Activated CD4-positive, alpha-beta T cell treated with anti-CD3 and anti-CD28 coated beads, Interleukin-2, amount 10 ng/mL, durations not matched to agents 7 days and 5 days (primary cell): ENCODE measurements at regions not wholly inside any gene's neighbourhood (a gene's known extent, or its start where the extent isn't known, plus 50 kb on each side); places are given as distances from the start of the nearest gene placed in this dataset.
A peak's percentile ranks its signal among the peaks of the same experiment; 100 is the strongest.

Experiments
- CTCF ChIA-PET: fragments of 350-600 bp; sonication (Branson Sonifier 250); formaldehyde crosslinking; loops from one replicate; lab custom pipeline; 2021; ENCODE audit warnings: antibody characterized with exemption; lab: Charles Lee
- POLR2A ChIA-PET: fragments of 350-600 bp; sonication (Branson Sonifier 250); formaldehyde crosslinking; loops from one replicate; lab custom pipeline; 2021; ENCODE audit warnings: antibody characterized with exemption; lab: Charles Lee
- DNase-seq: peaks from one replicate; pipeline ENCODE4 v3.0.0-alpha.2; 2020
- H3K27ac Mint-ChIP-seq: one replicate; pipeline ENCODE4 v1.8.0; 2021; ENCODE audit warnings: mild to moderate bottlenecking, moderate library complexity, mixed read lengths
- H3K27me3 Mint-ChIP-seq: one replicate; pipeline ENCODE4 v1.8.0; 2021; ENCODE audit warnings: mixed read lengths
- H3K36me3 Mint-ChIP-seq: one replicate; pipeline ENCODE4 v1.8.0; 2021; ENCODE audit warnings: low read depth, mixed read lengths
- H3K4me1 Mint-ChIP-seq: one replicate; pipeline ENCODE4 v1.8.0; 2021; ENCODE audit warnings: mixed read lengths
- H3K4me3 Mint-ChIP-seq: one replicate; pipeline ENCODE4 v1.8.0; 2021; ENCODE audit warnings: mild to moderate bottlenecking, moderate library complexity, mixed read lengths
- H3K9me3 Mint-ChIP-seq: one replicate; pipeline ENCODE4 v1.8.0; 2021; ENCODE audit warnings: mixed read lengths

DNA sequence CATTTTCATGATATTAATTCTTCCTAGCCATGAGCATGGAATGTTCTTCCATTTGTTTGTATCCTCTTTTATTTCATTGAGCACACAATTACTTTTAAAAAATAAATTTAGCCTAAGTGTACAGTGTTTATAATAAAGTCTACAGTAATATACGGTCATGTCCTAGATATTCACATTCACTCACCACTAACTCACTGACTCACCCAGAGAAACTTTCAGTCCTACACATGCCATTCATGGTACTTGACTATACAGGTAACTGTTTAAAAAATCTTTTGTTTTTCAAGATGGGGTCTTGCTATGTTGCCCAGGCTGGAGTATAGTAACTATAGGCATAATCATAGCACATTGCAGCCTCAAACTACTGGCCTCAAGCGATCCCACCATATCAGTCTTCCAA lies 348.1 kb downstream of the RAPGEF2 start:
- no peak overlapping the region for H3K4me3 Mint-ChIP-seq
- no peaks in the 10 kb centered on the region for H3K9me3 Mint-ChIP-seq
- H3K4me1 Mint-ChIP-seq, result peaks cover 1% of the 10 kb centered on the region
- no peak for DNase-seq
- POLR2A ChIA-PET, result no interaction called here
- peaks cover 10% of the 10 kb centered on the region for H3K27me3 Mint-ChIP-seq
- CTCF ChIA-PET, result no interaction called here
- H3K27ac Mint-ChIP-seq, result no peak overlapping the region
- H3K36me3 Mint-ChIP-seq, result no peaks in the 10 kb centered on the region

DNA sequence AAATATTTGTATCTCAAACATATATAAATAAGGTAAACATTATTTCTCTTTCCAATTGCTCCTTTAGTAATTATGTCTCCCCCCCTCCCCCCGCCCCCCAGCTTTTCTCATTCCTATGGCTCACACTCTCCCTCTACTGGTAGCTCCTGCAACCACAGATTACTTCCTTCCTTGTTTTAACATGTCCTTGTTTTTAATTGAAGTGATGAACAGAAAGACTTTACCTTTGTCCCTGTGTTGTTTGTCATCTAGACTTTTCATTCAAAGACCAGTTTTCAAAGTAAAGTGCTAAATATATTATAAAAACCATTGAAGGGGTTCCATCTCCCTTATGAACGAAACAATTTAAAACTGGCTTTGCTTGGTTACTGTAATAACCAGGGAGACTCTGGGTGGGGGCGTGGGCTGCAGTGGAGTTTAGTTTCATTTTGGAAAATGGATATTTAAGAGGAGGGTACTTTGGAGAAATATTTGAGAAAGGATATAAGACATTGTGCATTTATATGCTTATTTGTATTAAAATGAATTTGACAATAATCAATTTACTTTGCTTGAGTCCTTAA lies 352.9 kb downstream of the RAPGEF2 start:
- peaks cover 9% of the 10 kb centered on the region for H3K27me3 Mint-ChIP-seq
- no peak for DNase-seq
- H3K9me3 Mint-ChIP-seq, result no peaks in the 10 kb centered on the region
- no peak overlapping the region for H3K4me3 Mint-ChIP-seq
- peaks cover 1% of the 10 kb centered on the region for H3K4me1 Mint-ChIP-seq
- CTCF ChIA-PET, result interaction anchor here (0.5 to 1.4 kb wide), 2 partner anchors 18 to 23 kb away, joined by 3 read pairs; no protein-coding TSS in a partner anchor
- H3K27ac Mint-ChIP-seq, result no peak overlapping the region
- H3K36me3 Mint-ChIP-seq, result no peaks in the 10 kb centered on the region
- POLR2A ChIA-PET, result no interaction called here

DNA sequence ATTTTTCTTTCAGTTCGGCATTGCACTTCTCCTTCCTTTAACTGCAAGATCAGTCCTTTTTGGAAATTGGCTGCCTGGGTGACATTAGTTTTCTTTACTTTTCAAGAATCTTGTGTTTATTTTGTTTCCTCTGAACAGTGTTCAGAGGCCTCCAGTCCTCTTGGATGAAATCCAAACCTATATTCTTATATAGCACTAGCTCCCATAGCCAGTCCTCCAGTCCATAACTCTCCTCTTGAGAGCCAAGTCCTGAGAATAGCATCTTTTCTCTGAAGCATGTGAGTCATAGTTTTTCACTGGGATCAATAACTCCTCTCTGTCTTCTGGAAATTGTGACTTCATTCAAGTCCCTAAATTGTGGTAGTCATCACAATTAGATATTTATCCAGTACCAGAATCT lies 357.5 kb downstream of the RAPGEF2 start:
- DNase-seq, result no peak
- no peaks in the 10 kb centered on the region for H3K36me3 Mint-ChIP-seq
- H3K4me1 Mint-ChIP-seq, result peaks cover under 1% of the 10 kb centered on the region
- ChIA-PET POLR2A (no interaction called here), CTCF (no interaction called here)
- H3K27me3 Mint-ChIP-seq, result peaks cover 1% of the 10 kb centered on the region
- H3K4me3 Mint-ChIP-seq, result no peak overlapping the region
- H3K27ac Mint-ChIP-seq, result no peak overlapping the region
- peaks cover 17% of the 10 kb centered on the region for H3K9me3 Mint-ChIP-seq

DNA sequence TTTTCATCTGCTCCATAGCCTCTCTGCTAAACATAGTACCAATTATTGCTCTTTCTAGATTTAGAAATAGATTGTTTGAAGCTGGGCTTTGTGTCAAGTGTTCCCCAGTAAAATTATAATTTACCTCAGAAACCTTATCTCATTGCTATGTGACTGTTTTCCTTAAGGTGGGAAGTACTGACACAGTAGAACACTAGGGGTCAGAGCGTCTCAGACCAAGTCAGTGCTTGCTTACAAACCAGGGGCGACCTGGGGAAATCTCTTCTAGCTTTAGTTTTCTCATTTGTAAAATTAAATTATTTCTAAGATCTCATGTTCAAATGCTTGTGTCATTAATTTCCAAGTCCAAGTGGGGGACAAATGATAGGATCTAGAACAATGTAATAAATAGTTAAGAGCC lies 360.4 kb downstream of the RAPGEF2 start:
- no peak overlapping the region for H3K4me3 Mint-ChIP-seq
- no peak overlapping the region for H3K27ac Mint-ChIP-seq
- no peaks in the 10 kb centered on the region for H3K27me3 Mint-ChIP-seq
- CTCF ChIA-PET, result interaction anchor here (0.6 kb wide), 1 partner anchor 34 kb away, joined by 3 read pairs; no protein-coding TSS in a partner anchor
- H3K4me1 Mint-ChIP-seq, result no peaks in the 10 kb centered on the region
- H3K36me3 Mint-ChIP-seq, result no peaks in the 10 kb centered on the region
- peaks cover 17% of the 10 kb centered on the region for H3K9me3 Mint-ChIP-seq
- no peak for DNase-seq
- POLR2A ChIA-PET, result no interaction called here

DNA sequence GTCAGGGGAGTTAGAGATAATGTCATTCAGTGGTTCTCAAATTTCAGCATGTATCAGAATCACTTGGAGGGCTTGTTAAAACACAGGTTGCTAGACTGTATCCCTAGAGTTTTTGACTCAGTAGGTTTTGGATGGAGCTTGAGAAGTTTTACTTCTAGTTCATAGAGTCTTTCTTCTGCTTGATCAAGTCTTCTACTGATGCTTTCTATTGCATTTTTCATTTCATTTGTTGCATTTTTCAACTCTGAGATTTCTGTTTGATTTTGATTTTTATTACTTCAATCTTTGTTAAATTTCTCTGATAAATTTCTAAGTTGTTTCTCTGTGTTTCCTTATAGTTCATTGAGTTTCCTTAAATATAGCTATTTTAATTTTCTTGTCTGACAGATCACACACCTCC lies 361.4 kb downstream of the RAPGEF2 start:
- H3K27me3 Mint-ChIP-seq, result no peaks in the 10 kb centered on the region
- H3K27ac Mint-ChIP-seq, result no peak overlapping the region
- no peak for DNase-seq
- H3K4me1 Mint-ChIP-seq, result no peaks in the 10 kb centered on the region
- peaks cover 17% of the 10 kb centered on the region for H3K9me3 Mint-ChIP-seq
- H3K4me3 Mint-ChIP-seq, result no peak overlapping the region
- POLR2A ChIA-PET, result no interaction called here
- CTCF ChIA-PET, result interaction anchor here (0.6 kb wide), 1 partner anchor 111 kb away, joined by 3 read pairs; no protein-coding TSS in a partner anchor
- no peaks in the 10 kb centered on the region for H3K36me3 Mint-ChIP-seq

DNA sequence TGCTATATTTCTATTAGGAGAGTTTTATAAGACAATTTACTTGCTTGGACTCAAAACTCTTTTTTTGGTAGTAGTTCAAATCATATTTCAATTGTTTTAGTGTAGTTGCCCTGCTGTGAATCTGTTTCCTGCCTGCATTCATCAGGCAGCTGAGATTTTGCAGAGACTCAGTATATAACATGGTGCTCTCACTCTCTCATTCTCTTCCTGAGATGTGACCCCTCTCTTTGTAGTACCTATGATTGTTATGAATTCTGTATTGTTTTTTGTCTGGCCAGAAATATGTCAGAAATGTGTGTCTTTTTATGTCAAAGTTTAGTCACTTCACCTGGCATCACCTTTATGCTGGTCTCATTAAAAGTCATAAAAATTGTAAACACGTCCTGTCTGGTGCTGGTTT lies 374.0 kb downstream of the RAPGEF2 start:
- Mint-ChIP-seq H3K27me3 (peaks cover 2% of the 10 kb centered on the region), H3K36me3 (no peaks in the 10 kb centered on the region), H3K4me3 (no peak overlapping the region), H3K4me1 (no peaks in the 10 kb centered on the region), H3K9me3 (no peaks in the 10 kb centered on the region), H3K27ac (no peak overlapping the region)
- DNase-seq, result no peak
- ChIA-PET POLR2A (no interaction called here), CTCF (no interaction called here)

DNA sequence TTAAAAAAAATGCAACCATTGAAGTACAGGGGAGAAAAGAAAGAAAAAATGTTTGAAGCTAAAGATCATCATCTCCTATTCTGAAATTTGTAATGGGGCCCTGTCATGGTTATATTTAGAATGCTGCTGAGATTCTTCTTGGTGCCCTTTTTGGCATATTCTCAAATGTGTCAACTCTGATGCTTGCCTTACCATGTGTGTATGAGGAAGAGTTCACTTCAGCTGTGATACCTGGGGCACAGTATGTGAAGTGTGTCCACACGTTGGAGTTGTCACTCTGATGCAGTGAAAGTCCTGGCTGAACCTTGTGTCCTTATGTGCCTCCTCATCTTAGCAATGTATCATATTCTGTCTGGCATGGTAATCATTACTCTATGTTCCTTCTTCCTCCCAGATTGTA lies 377.9 kb downstream of the RAPGEF2 start:
- DNase-seq, result no peak
- H3K4me3 Mint-ChIP-seq, result no peak overlapping the region
- H3K36me3 Mint-ChIP-seq, result no peaks in the 10 kb centered on the region
- H3K27me3 Mint-ChIP-seq, result peaks cover 18% of the 10 kb centered on the region
- no peak overlapping the region for H3K27ac Mint-ChIP-seq
- peaks cover 5% of the 10 kb centered on the region for H3K4me1 Mint-ChIP-seq
- ChIA-PET CTCF (no interaction called here), POLR2A (no interaction called here)
- no peaks in the 10 kb centered on the region for H3K9me3 Mint-ChIP-seq

DNA sequence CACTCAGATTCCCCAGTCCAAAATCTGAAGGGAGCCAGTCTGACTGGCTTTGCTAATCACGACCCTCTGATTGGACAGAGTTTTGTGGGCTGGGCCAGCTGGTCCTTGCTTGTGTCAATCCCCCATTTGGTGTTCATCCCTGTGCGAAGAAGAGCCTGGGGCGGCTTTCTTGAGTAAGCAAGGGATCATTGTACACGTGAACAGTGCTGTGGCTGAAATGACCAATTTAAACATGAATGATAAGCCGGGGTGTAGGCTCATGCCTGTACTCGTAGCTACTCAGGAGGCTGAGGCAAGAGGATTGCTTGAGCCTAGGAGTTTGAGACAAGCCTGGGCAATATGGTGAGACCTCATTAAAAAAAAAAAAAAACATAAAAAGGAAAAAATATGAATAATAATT lies 379.1 kb downstream of the RAPGEF2 start:
- no peaks in the 10 kb centered on the region for H3K36me3 Mint-ChIP-seq
- no peak overlapping the region for H3K27ac Mint-ChIP-seq
- CTCF ChIA-PET, result no interaction called here
- no peak for DNase-seq
- POLR2A ChIA-PET, result no interaction called here
- H3K4me3 Mint-ChIP-seq, result no peak overlapping the region
- H3K27me3 Mint-ChIP-seq, result peaks cover 24% of the 10 kb centered on the region
- H3K4me1 Mint-ChIP-seq, result peaks cover 5% of the 10 kb centered on the region
- no peaks in the 10 kb centered on the region for H3K9me3 Mint-ChIP-seq

DNA sequence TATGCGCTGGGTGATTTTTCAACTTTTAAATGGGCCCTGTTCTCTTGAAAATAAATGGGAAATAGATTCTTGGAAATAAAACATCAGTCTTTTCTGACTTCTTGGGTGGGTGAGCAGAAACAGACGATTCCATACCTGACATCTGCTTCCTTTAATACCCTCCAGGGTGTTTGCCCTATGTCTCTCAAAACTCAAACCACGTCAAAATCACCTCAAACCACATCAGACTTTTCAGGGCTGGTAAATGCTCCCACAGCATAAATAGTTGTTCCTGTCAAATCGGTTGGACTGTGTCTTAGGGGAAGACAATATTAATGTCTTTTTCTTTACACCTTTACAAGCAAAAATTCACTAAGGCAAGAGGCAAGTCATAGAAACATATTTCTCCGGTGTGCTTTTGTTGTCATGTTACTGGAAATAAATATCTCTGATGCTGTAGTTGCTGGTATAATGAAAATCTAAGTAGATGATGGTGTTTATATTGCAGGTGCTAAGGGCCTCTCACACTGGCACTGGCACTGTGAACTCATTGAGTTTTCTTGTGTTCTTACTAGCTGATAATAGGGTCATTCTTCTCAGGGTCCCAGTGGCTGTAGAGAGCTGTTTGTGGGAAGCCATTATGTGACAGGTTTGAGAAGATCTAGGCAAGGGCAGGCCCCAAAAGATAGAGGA lies 380.4 kb downstream of the RAPGEF2 start:
- H3K9me3 Mint-ChIP-seq, result no peaks in the 10 kb centered on the region
- CTCF ChIA-PET, result no interaction called here

DNA sequence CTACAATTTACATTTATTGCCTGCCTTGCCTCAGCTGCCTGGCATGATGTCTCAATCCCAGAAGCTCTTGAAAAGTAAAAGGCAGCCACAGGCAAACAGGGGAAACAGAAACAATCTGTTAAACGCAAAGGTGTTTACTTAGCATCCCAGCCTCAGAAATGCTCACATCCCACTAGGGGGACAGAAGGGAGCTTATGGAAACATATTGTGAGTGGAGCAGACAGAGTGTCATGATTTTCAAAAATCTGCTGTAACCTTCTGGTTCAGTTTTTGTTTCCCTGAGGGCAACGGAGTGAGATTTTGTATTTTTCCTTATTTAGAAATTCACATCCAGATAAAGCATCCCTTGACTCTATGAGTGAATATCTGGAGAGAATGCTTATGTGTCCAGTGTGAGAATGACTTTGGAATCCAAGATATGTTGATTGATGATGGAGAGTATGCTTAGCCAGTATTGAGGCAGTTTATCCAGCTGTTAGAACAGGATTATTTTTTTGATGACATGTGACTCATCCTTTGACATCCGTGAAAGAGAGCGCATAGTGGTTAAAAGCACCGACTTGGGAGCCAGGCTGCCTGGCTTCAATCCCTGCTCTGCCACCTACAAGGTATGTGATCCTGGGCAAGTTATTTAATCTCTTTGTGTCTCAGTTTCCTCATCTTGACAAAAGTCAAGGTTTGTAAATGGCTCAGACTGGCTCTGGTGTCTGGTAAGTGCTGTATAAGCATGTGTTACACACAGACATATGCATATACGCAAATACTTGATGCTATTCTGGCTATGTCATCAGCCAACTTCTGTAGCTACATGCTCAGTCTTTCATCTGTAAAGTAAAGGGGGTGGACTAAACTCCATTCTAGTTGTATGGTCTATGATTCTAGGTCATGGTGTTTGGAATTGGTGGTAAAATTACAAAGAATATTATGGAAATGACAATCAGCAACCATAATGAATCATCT lies 381.2 kb downstream of the RAPGEF2 start:
- DNase-seq, result no peak
- ChIA-PET CTCF (no interaction called here), POLR2A (no interaction called here)
- H3K4me3 Mint-ChIP-seq, result no peak overlapping the region
- H3K36me3 Mint-ChIP-seq, result no peaks in the 10 kb centered on the region
- peaks cover 7% of the 10 kb centered on the region for H3K4me1 Mint-ChIP-seq
- H3K27ac Mint-ChIP-seq, result no peak overlapping the region
- H3K27me3 Mint-ChIP-seq, result peaks cover 27% of the 10 kb centered on the region
- no peaks in the 10 kb centered on the region for H3K9me3 Mint-ChIP-seq

More for the DNA sequence above, 380.4 kb downstream of the RAPGEF2 start:
- no peak for DNase-seq
- H3K27me3 Mint-ChIP-seq, result peaks cover 27% of the 10 kb centered on the region
- H3K36me3 Mint-ChIP-seq, result no peaks in the 10 kb centered on the region
- POLR2A ChIA-PET, result no interaction called here
- H3K4me3 Mint-ChIP-seq, result no peak overlapping the region
- no peak overlapping the region for H3K27ac Mint-ChIP-seq
- H3K4me1 Mint-ChIP-seq, result peaks cover 7% of the 10 kb centered on the region

DNA sequence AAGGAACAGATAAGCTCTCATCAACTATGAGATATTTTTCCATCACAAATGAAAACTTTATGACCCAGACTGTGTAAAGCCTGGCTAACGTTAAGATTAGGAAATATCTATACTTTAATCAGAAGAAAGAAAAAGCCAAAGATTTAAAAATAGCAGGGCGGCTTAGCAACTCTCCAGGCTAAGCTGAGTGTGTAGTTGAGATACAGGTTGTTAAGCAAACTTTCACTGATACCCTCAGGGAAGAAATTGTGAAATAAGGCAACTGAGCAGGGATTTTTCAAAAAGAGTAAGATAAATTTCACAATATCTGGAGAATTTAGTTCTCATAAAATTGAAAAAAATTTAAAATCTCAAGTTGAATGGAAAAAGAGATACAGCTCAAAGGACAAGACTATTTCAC lies 382.0 kb downstream of the RAPGEF2 start:
- H3K9me3 Mint-ChIP-seq, result no peaks in the 10 kb centered on the region
- DNase-seq, result no peak
- H3K27me3 Mint-ChIP-seq, result peaks cover 27% of the 10 kb centered on the region
- no peak overlapping the region for H3K4me3 Mint-ChIP-seq
- ChIA-PET POLR2A (interaction anchor here (0.6 kb wide), 1 partner anchor 1636 kb away, joined by 3 read pairs; no protein-coding TSS in a partner anchor), CTCF (no interaction called here)
- H3K4me1 Mint-ChIP-seq, result peaks cover 7% of the 10 kb centered on the region
- H3K27ac Mint-ChIP-seq, result no peak overlapping the region
- H3K36me3 Mint-ChIP-seq, result no peaks in the 10 kb centered on the region

DNA sequence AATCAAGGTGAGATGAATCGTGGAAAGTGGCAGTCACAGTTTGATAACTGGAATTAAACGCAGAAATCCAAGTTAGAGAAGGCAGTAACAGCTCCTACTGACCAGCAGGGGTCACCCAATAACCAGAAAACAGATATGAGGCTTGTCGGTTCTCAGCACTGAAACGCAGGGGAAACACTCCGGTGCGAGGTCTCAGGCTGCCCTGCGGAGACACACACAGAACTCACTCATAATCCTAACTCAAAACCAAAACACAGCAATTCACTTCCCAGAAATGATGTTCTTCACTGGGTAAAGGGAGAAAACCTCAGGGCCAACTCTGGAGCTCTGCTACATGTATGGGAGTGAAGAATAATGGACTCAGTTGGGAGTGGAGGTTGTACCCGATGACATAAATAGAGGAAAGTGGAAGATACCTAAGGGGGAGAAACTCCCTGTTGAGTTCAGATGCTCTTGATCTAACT lies 384.4 kb downstream of the RAPGEF2 start:
- Mint-ChIP-seq H3K4me3 (no peak overlapping the region), H3K4me1 (peaks cover 7% of the 10 kb centered on the region), H3K36me3 (no peaks in the 10 kb centered on the region), H3K27ac (no peak overlapping the region), H3K27me3 (peaks cover 27% of the 10 kb centered on the region), H3K9me3 (no peaks in the 10 kb centered on the region)
- DNase-seq, result peak; percentile 42
- ChIA-PET CTCF (interaction anchor here (0.7 kb wide), 1 partner anchor 656 kb away, joined by 6 read pairs; no protein-coding TSS in a partner anchor), POLR2A (no interaction called here)

DNA sequence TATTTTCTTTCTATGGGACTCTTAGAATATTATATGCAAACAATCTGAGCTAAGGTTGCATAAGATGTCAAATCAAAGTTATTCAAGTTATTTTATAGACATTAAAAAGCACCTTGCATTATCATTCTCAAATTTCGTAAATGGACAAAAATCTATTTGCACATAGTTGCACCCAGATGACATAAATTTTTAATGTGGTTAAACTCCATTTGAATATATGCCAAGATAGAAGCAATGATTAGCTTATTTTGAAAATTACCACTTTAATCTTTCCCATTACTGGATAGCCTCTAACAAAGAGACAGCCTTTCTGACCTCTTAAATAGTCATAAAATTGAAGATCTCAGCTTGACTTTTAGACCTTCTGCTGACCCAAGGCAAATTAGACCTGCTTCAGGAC lies 386.8 kb downstream of the RAPGEF2 start:
- Mint-ChIP-seq H3K27ac (no peak overlapping the region), H3K9me3 (no peaks in the 10 kb centered on the region), H3K36me3 (no peaks in the 10 kb centered on the region), H3K4me1 (peaks cover 3% of the 10 kb centered on the region), H3K4me3 (no peak overlapping the region), H3K27me3 (peaks cover 12% of the 10 kb centered on the region)
- POLR2A ChIA-PET, result no interaction called here
- CTCF ChIA-PET, result no interaction called here
- no peak for DNase-seq
